Muscle layer of duodenum (tissue), 2 donors: ENCODE measurements at regions not wholly inside any gene's neighbourhood (a gene's known extent, or its start where the extent isn't known, plus 50 kb on each side); places are given as distances from the start of the nearest gene placed in this dataset.
"Not testable (repeated sequence)": the region's sequence is repeated elsewhere in the genome, so short reads cannot be mapped to it uniquely, and the experiment has no call there.

Experiments used
- H3K27ac ChIP-seq: one replicate; pipeline ENCODE4 v1.7.0; 2013; ENCODE audit warnings: mild to moderate bottlenecking, low read length
- H3K27me3 ChIP-seq: one replicate; pipeline ENCODE4 v1.7.0; 2013; ENCODE audit warnings: low read depth, mild to moderate bottlenecking, control low read depth, low read length
- H3K36me3 ChIP-seq, 2 donors: one replicate each; pipeline ENCODE4 v1.7.0; 2013; ENCODE audit warnings: low read length in 2 of 2, control low read depth in 1 of 2, mild to moderate bottlenecking in 1 of 2; ENCODE audit not compliant: insufficient read depth in 2 of 2, control insufficient read depth in 1 of 2
- H3K4me1 ChIP-seq, 2 donors: one replicate each; pipeline ENCODE4 v1.7.0; 2013; ENCODE audit warnings: low read length in 2 of 2, mild to moderate bottlenecking in 2 of 2, control low read depth in 1 of 2, moderate library complexity in 1 of 2; ENCODE audit not compliant: insufficient read depth in 2 of 2, control insufficient read depth in 1 of 2
- H3K4me3 ChIP-seq, 2 donors: one replicate each; pipeline ENCODE4 v1.7.0; 2013; ENCODE audit warnings: low read length in 2 of 2, low read depth in 1 of 2, mild to moderate bottlenecking in 1 of 2
- H3K9me3 ChIP-seq, 2 donors: one replicate each; pipeline ENCODE4 v1.7.0; 2013; ENCODE audit warnings: low read length in 2 of 2, control low read depth in 1 of 2, mild to moderate bottlenecking in 1 of 2; ENCODE audit not compliant: control insufficient read depth in 1 of 2
- donor health status: healthy.

GRCh38 chr5:103693517-103693916 is 130.9 kb upstream of the NUDT12 start:
- no peaks in the 10 kb centered on the region for H3K4me1 ChIP-seq
- H3K27ac ChIP-seq, result no peak overlapping the region
- no peak overlapping the region for H3K4me3 ChIP-seq
- no peaks in the 10 kb centered on the region for H3K9me3 ChIP-seq
- H3K36me3 ChIP-seq, result no peaks in the 10 kb centered on the region
- no peaks in the 10 kb centered on the region for H3K27me3 ChIP-seq

- no peaks in the 10 kb centered on the region for H3K9me3 ChIP-seq
- no peaks in the 10 kb centered on the region for H3K27me3 ChIP-seq
- H3K4me1 ChIP-seq, result no peaks in the 10 kb centered on the region
- H3K27ac ChIP-seq, result no peak overlapping the region
- H3K4me3 ChIP-seq, result no peak overlapping the region
- no peaks in the 10 kb centered on the region for H3K36me3 ChIP-seq
Observed at GRCh38 chr5:103690676-103691075, 128.1 kb upstream of the NUDT12 start.

GRCh38 chr5:103679873-103680272 is 117.3 kb upstream of the NUDT12 start:
- no peaks in the 10 kb centered on the region for H3K27me3 ChIP-seq
- H3K36me3 ChIP-seq, result no peaks in the 10 kb centered on the region
- no peak overlapping the region for H3K4me3 ChIP-seq
- peaks cover 0 to 4% of the 10 kb centered on the region in 2 donors for H3K4me1 ChIP-seq
- H3K27ac ChIP-seq, result no peak overlapping the region
- no peaks in the 10 kb centered on the region for H3K9me3 ChIP-seq

GRCh38 chr5:103676198-103676597 is 113.6 kb upstream of the NUDT12 start:
- not testable (repeated sequence) for H3K9me3 ChIP-seq, H3K4me1 ChIP-seq, H3K4me3 ChIP-seq, H3K27me3 ChIP-seq, H3K27ac ChIP-seq, H3K36me3 ChIP-seq

GRCh38 chr5:103674739-103675138 is 112.2 kb upstream of the NUDT12 start:
- H3K36me3 ChIP-seq, result no peaks in the 10 kb centered on the region
- H3K27ac ChIP-seq, result no peak overlapping the region
- H3K27me3 ChIP-seq, result no peaks in the 10 kb centered on the region
- no peak overlapping the region for H3K4me3 ChIP-seq
- no peaks in the 10 kb centered on the region for H3K9me3 ChIP-seq
- peaks cover 0 to 9% of the 10 kb centered on the region in 2 donors for H3K4me1 ChIP-seq

GRCh38 chr5:103674251-103674650 is 111.7 kb upstream of the NUDT12 start:
- Histone ChIP-seq H3K36me3 (no peaks in the 10 kb centered on the region), H3K4me3 (no peak overlapping the region), H3K27me3 (no peaks in the 10 kb centered on the region), H3K9me3 (no peaks in the 10 kb centered on the region), H3K27ac (no peak overlapping the region), H3K4me1 (peaks cover 0 to 9% of the 10 kb centered on the region in 2 donors)

- Histone ChIP-seq H3K4me1 (peaks cover 0 to 2% of the 10 kb centered on the region in 2 donors), H3K9me3 (no peaks in the 10 kb centered on the region), H3K27me3 (no peaks in the 10 kb centered on the region), H3K4me3 (no peak overlapping the region), H3K36me3 (no peaks in the 10 kb centered on the region), H3K27ac (no peak overlapping the region)
Observed at GRCh38 chr5:103669615-103670014, 107.0 kb upstream of the NUDT12 start.

GRCh38 chr5:103668281-103668680 is 105.7 kb upstream of the NUDT12 start:
- Histone ChIP-seq H3K4me1 (no peaks in the 10 kb centered on the region), H3K9me3 (no peaks in the 10 kb centered on the region), H3K4me3 (no peak overlapping the region), H3K36me3 (no peaks in the 10 kb centered on the region), H3K27ac (no peak overlapping the region), H3K27me3 (no peaks in the 10 kb centered on the region)

GRCh38 chr5:103667068-103667467 is 104.5 kb upstream of the NUDT12 start:
- Histone ChIP-seq H3K27me3 (no peaks in the 10 kb centered on the region), H3K4me3 (no peak overlapping the region), H3K4me1 (no peaks in the 10 kb centered on the region), H3K27ac (no peak overlapping the region), H3K36me3 (no peaks in the 10 kb centered on the region), H3K9me3 (no peaks in the 10 kb centered on the region)

- no peaks in the 10 kb centered on the region for H3K4me1 ChIP-seq
- no peaks in the 10 kb centered on the region for H3K9me3 ChIP-seq
- H3K27ac ChIP-seq, result no peak overlapping the region
- H3K36me3 ChIP-seq, result no peaks in the 10 kb centered on the region
- no peaks in the 10 kb centered on the region for H3K27me3 ChIP-seq
- H3K4me3 ChIP-seq, result no peak overlapping the region
Observed at GRCh38 chr5:103657301-103657700, 94.7 kb upstream of the NUDT12 start.

- no peaks in the 10 kb centered on the region for H3K36me3 ChIP-seq
- no peaks in the 10 kb centered on the region for H3K9me3 ChIP-seq
- no peak overlapping the region for H3K4me3 ChIP-seq
- no peaks in the 10 kb centered on the region for H3K27me3 ChIP-seq
- H3K4me1 ChIP-seq, result no peaks in the 10 kb centered on the region
- no peak overlapping the region for H3K27ac ChIP-seq
Observed at GRCh38 chr5:103648086-103648485, 85.5 kb upstream of the NUDT12 start.

- H3K27ac ChIP-seq, result no peak overlapping the region
- H3K4me1 ChIP-seq, result no peaks in the 10 kb centered on the region
- H3K27me3 ChIP-seq, result no peaks in the 10 kb centered on the region
- no peak overlapping the region for H3K4me3 ChIP-seq
- no peaks in the 10 kb centered on the region for H3K36me3 ChIP-seq
- no peaks in the 10 kb centered on the region for H3K9me3 ChIP-seq
Observed at GRCh38 chr5:103646698-103647614, 84.4 kb upstream of the NUDT12 start.
